ENCODE measurements at regions not wholly inside any gene's neighbourhood (a gene's known extent, or its start where the extent isn't known, plus 50 kb on each side); places are given as distances from the start of the nearest gene placed in this dataset.

GRCh38 chr18:73896685-73897084, 250.9 kb downstream of the FBXO15 start:
- Histone ChIP-seq H3K27me3 (ENCODE audit: control insufficient read depth, insufficient read depth, low read length) (no peaks in the 10 kb centered on the region), H3K4me3 (ENCODE audit: low read length) (no peak overlapping the region), H3K27ac (ENCODE audit: low read length) (no peak overlapping the region), H3K36me3 (ENCODE audit: control insufficient read depth, insufficient read depth, low read length) (no peaks in the 10 kb centered on the region), H3K9me3 (ENCODE audit: control insufficient read depth, insufficient read depth, low read length) (no peaks in the 10 kb centered on the region), H3K4me1 (ENCODE audit: control insufficient read depth, insufficient read depth, low read length) (peaks cover 7% of the 10 kb centered on the region)
- no CpG with 5 or more reads among the region's 3 CpGs for WGBS (ENCODE audit: insufficient coverage, insufficient read length)
- no peak for DNase-seq (ENCODE audit: low read depth, low spot score)

GRCh38 chr18:73895701-73896100, 251.9 kb downstream of the FBXO15 start:
- Histone ChIP-seq H3K27ac (ENCODE audit: low read length) (no peak overlapping the region), H3K36me3 (ENCODE audit: control insufficient read depth, insufficient read depth, low read length) (no peaks in the 10 kb centered on the region), H3K9me3 (ENCODE audit: control insufficient read depth, insufficient read depth, low read length) (no peaks in the 10 kb centered on the region), H3K27me3 (ENCODE audit: control insufficient read depth, insufficient read depth, low read length) (no peaks in the 10 kb centered on the region), H3K4me3 (ENCODE audit: low read length) (no peak overlapping the region), H3K4me1 (ENCODE audit: control insufficient read depth, insufficient read depth, low read length) (peaks cover 10% of the 10 kb centered on the region)
- no peak for DNase-seq (ENCODE audit: low read depth, low spot score)
- WGBS (ENCODE audit: insufficient coverage, insufficient read length) = no CpG with 5 or more reads among the region's 4 CpGs

GRCh38 chr18:73893880-73894279, 253.8 kb downstream of the FBXO15 start:
- Histone ChIP-seq H3K4me3 (ENCODE audit: low read length) (no peak overlapping the region), H3K27ac (ENCODE audit: low read length) (no peak overlapping the region), H3K27me3 (ENCODE audit: control insufficient read depth, insufficient read depth, low read length) (no peaks in the 10 kb centered on the region), H3K4me1 (ENCODE audit: control insufficient read depth, insufficient read depth, low read length) (peaks cover 10% of the 10 kb centered on the region), H3K36me3 (ENCODE audit: control insufficient read depth, insufficient read depth, low read length) (no peaks in the 10 kb centered on the region), H3K9me3 (ENCODE audit: control insufficient read depth, insufficient read depth, low read length) (no peaks in the 10 kb centered on the region)
- no peak for DNase-seq (ENCODE audit: low read depth, low spot score)
- WGBS (ENCODE audit: insufficient coverage, insufficient read length) = no CpG with 5 or more reads among the region's 3 CpGs

- Histone ChIP-seq H3K4me1 (ENCODE audit: control insufficient read depth, insufficient read depth, low read length) (peaks cover 10% of the 10 kb centered on the region), H3K4me3 (ENCODE audit: low read length) (no peak overlapping the region), H3K27ac (ENCODE audit: low read length) (no peak overlapping the region), H3K27me3 (ENCODE audit: control insufficient read depth, insufficient read depth, low read length) (no peaks in the 10 kb centered on the region), H3K36me3 (ENCODE audit: control insufficient read depth, insufficient read depth, low read length) (no peaks in the 10 kb centered on the region), H3K9me3 (ENCODE audit: control insufficient read depth, insufficient read depth, low read length) (no peaks in the 10 kb centered on the region)
- DNase-seq (ENCODE audit: low read depth, low spot score) = peak; percentile 54
- no CpG with 5 or more reads among the region's 20 CpGs for WGBS (ENCODE audit: insufficient coverage, insufficient read length)
Measured at GRCh38 chr18:73891572-73892421, 255.8 kb downstream of the FBXO15 start.

- Histone ChIP-seq H3K4me3 (ENCODE audit: low read length) (no peak overlapping the region), H3K27ac (ENCODE audit: low read length) (no peak overlapping the region), H3K36me3 (ENCODE audit: control insufficient read depth, insufficient read depth, low read length) (no peaks in the 10 kb centered on the region), H3K9me3 (ENCODE audit: control insufficient read depth, insufficient read depth, low read length) (no peaks in the 10 kb centered on the region), H3K4me1 (ENCODE audit: control insufficient read depth, insufficient read depth, low read length) (peaks cover 5% of the 10 kb centered on the region; the same call in 1 of the 2 replicates), H3K27me3 (ENCODE audit: control insufficient read depth, insufficient read depth, low read length) (no peaks in the 10 kb centered on the region)
- WGBS (ENCODE audit: insufficient coverage, insufficient read length) = no CpG with 5 or more reads among the region's 6 CpGs
- no peak for DNase-seq (ENCODE audit: low read depth, low spot score)
Measured at GRCh38 chr18:73888565-73888964, 259.1 kb downstream of the FBXO15 start.

- no peak overlapping the region for H3K27ac ChIP-seq (ENCODE audit: low read length)
- WGBS (ENCODE audit: insufficient coverage, insufficient read length) = no CpG with 5 or more reads among the region's 3 CpGs
- H3K4me1 ChIP-seq (ENCODE audit: control insufficient read depth, insufficient read depth, low read length) = peaks cover 5% of the 10 kb centered on the region; the same call in 1 of the 2 replicates
- DNase-seq (ENCODE audit: low read depth, low spot score) = no peak
- H3K9me3 ChIP-seq (ENCODE audit: control insufficient read depth, insufficient read depth, low read length) = no peaks in the 10 kb centered on the region
- H3K36me3 ChIP-seq (ENCODE audit: control insufficient read depth, insufficient read depth, low read length) = no peaks in the 10 kb centered on the region
- no peaks in the 10 kb centered on the region for H3K27me3 ChIP-seq (ENCODE audit: control insufficient read depth, insufficient read depth, low read length)
- no peak overlapping the region for H3K4me3 ChIP-seq (ENCODE audit: low read length)
Measured at GRCh38 chr18:73887801-73888200, 259.8 kb downstream of the FBXO15 start.

- Histone ChIP-seq H3K9me3 (ENCODE audit: control insufficient read depth, insufficient read depth, low read length) (no peaks in the 10 kb centered on the region), H3K36me3 (ENCODE audit: control insufficient read depth, insufficient read depth, low read length) (no peaks in the 10 kb centered on the region), H3K4me3 (ENCODE audit: low read length) (no peak overlapping the region), H3K4me1 (ENCODE audit: control insufficient read depth, insufficient read depth, low read length) (no peaks in the 10 kb centered on the region), H3K27ac (ENCODE audit: low read length) (no peak overlapping the region), H3K27me3 (ENCODE audit: control insufficient read depth, insufficient read depth, low read length) (no peaks in the 10 kb centered on the region)
- no peak for DNase-seq (ENCODE audit: low read depth, low spot score)
- WGBS (ENCODE audit: insufficient coverage, insufficient read length) = no CpG with 5 or more reads among the region's 3 CpGs
Measured at GRCh38 chr18:73884868-73885267, 262.8 kb downstream of the FBXO15 start.

- whole genome bisulfite sequencing (ENCODE audit: insufficient coverage, insufficient read length) = no CpG with 5 or more reads among the region's 2 CpGs
Measured at GRCh38 chr18:73881396-73881917, 266.2 kb downstream of the FBXO15 start.

GRCh38 chr18:73880387-73880786, 267.2 kb downstream of the FBXO15 start:
- H3K27ac ChIP-seq (ENCODE audit: low read length) = no peak overlapping the region
- WGBS (ENCODE audit: insufficient coverage, insufficient read length) = no CpG with 5 or more reads among the region's 2 CpGs
- H3K9me3 ChIP-seq (ENCODE audit: control insufficient read depth, insufficient read depth, low read length) = no peaks in the 10 kb centered on the region
- H3K27me3 ChIP-seq (ENCODE audit: control insufficient read depth, insufficient read depth, low read length) = no peaks in the 10 kb centered on the region
- no peaks in the 10 kb centered on the region for H3K4me1 ChIP-seq (ENCODE audit: control insufficient read depth, insufficient read depth, low read length)
- DNase-seq (ENCODE audit: low read depth, low spot score) = no peak
- H3K4me3 ChIP-seq (ENCODE audit: low read length) = no peak overlapping the region
- no peaks in the 10 kb centered on the region for H3K36me3 ChIP-seq (ENCODE audit: control insufficient read depth, insufficient read depth, low read length)

More at GRCh38 chr18:73881396-73881917, 266.2 kb downstream of the FBXO15 start:
- Histone ChIP-seq H3K9me3 (ENCODE audit: control insufficient read depth, insufficient read depth, low read length) (no peaks in the 10 kb centered on the region), H3K4me3 (ENCODE audit: low read length) (no peak overlapping the region), H3K27me3 (ENCODE audit: control insufficient read depth, insufficient read depth, low read length) (no peaks in the 10 kb centered on the region), H3K27ac (ENCODE audit: low read length) (no peak overlapping the region), H3K4me1 (ENCODE audit: control insufficient read depth, insufficient read depth, low read length) (no peaks in the 10 kb centered on the region), H3K36me3 (ENCODE audit: control insufficient read depth, insufficient read depth, low read length) (no peaks in the 10 kb centered on the region)
- DNase-seq (ENCODE audit: low read depth, low spot score) = no peak

GRCh38 chr18:73879766-73880165, 267.9 kb downstream of the FBXO15 start:
- H3K4me1 ChIP-seq (ENCODE audit: control insufficient read depth, insufficient read depth, low read length) = no peaks in the 10 kb centered on the region
- no peaks in the 10 kb centered on the region for H3K36me3 ChIP-seq (ENCODE audit: control insufficient read depth, insufficient read depth, low read length)
- no peaks in the 10 kb centered on the region for H3K27me3 ChIP-seq (ENCODE audit: control insufficient read depth, insufficient read depth, low read length)
- no CpG with 5 or more reads among the region's 2 CpGs for WGBS (ENCODE audit: insufficient coverage, insufficient read length)
- no peak overlapping the region for H3K4me3 ChIP-seq (ENCODE audit: low read length)
- H3K9me3 ChIP-seq (ENCODE audit: control insufficient read depth, insufficient read depth, low read length) = no peaks in the 10 kb centered on the region
- no peak overlapping the region for H3K27ac ChIP-seq (ENCODE audit: low read length)
- DNase-seq (ENCODE audit: low read depth, low spot score) = no peak

GRCh38 chr18:73879328-73879727, 268.3 kb downstream of the FBXO15 start:
- Histone ChIP-seq H3K4me1 (ENCODE audit: control insufficient read depth, insufficient read depth, low read length) (no peaks in the 10 kb centered on the region), H3K27me3 (ENCODE audit: control insufficient read depth, insufficient read depth, low read length) (no peaks in the 10 kb centered on the region), H3K27ac (ENCODE audit: low read length) (no peak overlapping the region), H3K36me3 (ENCODE audit: control insufficient read depth, insufficient read depth, low read length) (no peaks in the 10 kb centered on the region), H3K4me3 (ENCODE audit: low read length) (no peak overlapping the region), H3K9me3 (ENCODE audit: control insufficient read depth, insufficient read depth, low read length) (no peaks in the 10 kb centered on the region)
- no peak for DNase-seq (ENCODE audit: low read depth, low spot score)
- WGBS (ENCODE audit: insufficient coverage, insufficient read length) = no CpG with 5 or more reads among the region's 1 CpG

Measured in iPS DF 6.9 (cell line).